Liver (tissue), 3 donors: ENCODE measurements at regions not wholly inside any gene's neighbourhood (a gene's known extent, or its start where the extent isn't known, plus 50 kb on each side); places are given as distances from the start of the nearest gene placed in this dataset.

Experiments used
- ATF3 ChIP-seq: IDR thresholded peaks from 2 replicates; pipeline ENCODE4 v1.6.1; 2016; ENCODE audit warnings: antibody characterized with exemption
- CTCF ChIP-seq: fragments of 150-350 bp; IDR thresholded peaks from 2 replicates; pipeline ENCODE4 v1.5.1; 2017; ENCODE audit warnings: improper control_type of control experiment, low read depth, low read length; ENCODE audit not compliant: missing input control
- JUND ChIP-seq, 2 donors: IDR thresholded peaks; 2 replicates each; pipeline ENCODE4 v1.6.1; 2016; ENCODE audit warnings: antibody characterized with exemption in 2 of 2
- REST ChIP-seq: IDR thresholded peaks from 2 replicates; pipeline ENCODE4 v1.6.1; 2016; ENCODE audit warnings: antibody characterized with exemption, mild to moderate bottlenecking
- donor health status: healthy.
- donor health status: healthy.

GRCh38 chr22:22788460-22789037 is 99.1 kb upstream of the IGLL5 start:
- TF ChIP-seq CTCF (no peak), JUND (IDR thresholded peaks at IDR 0.05) (no peak), ATF3 (no peak), REST (no peak)
